GM21576 (cell line): ENCODE measurements at regions not wholly inside any gene's neighbourhood (a gene's known extent, or its start where the extent isn't known, plus 50 kb on each side); places are given as distances from the start of the nearest gene placed in this dataset.
A peak's percentile ranks its signal among the peaks of the same experiment; 100 is the strongest.

ENCODE experiments used
- ATAC-seq: cut with Tn5 transposase; IDR thresholded peaks from one replicate; pipeline ENCODE4 v1.9.1; 2021; ENCODE audit warnings: mild to moderate bottlenecking, moderate library complexity; ENCODE audit not compliant: unreplicated experiment

- ATAC-seq, result no peak
Measured at GRCh38 chrX:22650691-22651090, 349.1 kb upstream of the DDX53 start.

DNA sequence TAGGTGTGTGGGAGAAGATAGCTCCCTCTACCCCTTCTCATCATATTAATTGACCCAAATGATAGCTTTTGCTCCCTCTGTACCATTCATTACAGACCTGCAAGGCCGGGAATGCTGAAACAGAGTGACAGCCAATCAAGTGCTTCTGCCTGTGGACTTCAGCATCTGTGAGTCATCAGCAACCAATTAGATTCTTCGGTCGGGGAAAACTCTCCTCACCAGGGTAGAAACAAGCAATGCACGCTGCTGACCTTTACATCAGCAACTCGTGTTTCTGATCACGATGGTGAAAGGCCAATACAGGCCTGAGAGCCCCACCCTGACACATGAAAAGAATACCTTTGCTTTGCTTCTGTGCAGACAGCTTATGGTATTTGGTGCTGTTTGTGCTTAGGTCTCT, 347.2 kb upstream of the DDX53 start:
- no peak for ATAC-seq

DNA sequence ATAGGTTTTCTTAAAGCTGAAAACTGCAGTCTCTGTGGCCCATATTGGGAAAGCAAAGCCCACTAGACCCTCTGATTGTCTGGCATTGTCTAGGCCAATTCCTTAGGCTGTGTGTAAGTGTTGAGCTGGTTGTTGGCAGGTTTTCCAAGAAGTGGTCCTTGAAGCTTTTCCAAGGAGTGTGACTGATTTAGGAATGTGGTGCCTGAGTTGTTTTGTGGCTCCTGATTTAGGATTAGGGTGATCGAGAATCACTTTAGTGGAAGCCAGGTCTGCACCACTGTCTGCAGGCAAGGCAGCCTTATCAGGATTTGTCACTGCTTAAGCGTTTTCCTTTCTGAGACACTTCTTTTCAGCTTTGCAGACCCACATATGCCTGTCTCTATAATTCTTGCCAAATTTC, 339.0 kb upstream of the DDX53 start:
- ATAC-seq, result no peak

DNA sequence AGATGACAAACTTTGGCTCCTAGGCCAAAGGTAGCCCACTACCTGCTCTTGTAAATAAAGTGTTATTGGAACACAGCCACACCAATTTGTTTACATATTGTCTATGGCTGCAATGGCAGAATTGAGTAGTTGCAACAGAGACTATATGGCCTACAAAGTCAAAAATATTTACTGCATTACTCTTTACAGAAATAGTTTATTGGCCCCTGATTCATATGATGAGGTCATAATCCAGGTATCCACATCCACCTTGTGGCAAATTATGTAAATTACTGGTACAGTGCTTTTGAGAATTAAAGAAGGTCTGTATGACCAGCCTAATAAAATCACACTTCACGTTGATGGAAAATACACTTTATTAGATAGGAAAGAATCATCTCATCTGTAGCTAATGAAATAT, 337.0 kb upstream of the DDX53 start:
- no peak for ATAC-seq

GRCh38 chrX:22664826-22665225, 334.9 kb upstream of the DDX53 start:
- no peak for ATAC-seq

DNA sequence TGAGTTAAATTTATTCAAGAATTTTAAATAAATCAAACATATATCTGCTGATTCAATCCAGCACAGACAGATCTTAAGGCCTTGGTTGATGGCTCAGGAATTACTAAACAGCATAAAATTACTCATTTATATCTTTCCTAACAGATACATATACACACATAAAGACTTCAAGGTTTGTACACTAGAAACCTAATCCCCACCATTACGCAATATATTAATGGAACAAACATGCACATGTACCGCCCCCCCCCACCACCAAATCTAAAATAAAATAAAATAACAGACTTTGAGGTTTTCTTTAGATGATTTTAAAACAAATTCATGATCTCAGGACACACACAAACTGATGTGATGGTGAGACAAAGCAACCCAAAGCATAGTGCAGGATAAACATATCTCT, 333.9 kb upstream of the DDX53 start:
- no peak for ATAC-seq

GRCh38 chrX:22666441-22666840, 333.3 kb upstream of the DDX53 start:
- ATAC-seq, result peak; percentile 79

DNA sequence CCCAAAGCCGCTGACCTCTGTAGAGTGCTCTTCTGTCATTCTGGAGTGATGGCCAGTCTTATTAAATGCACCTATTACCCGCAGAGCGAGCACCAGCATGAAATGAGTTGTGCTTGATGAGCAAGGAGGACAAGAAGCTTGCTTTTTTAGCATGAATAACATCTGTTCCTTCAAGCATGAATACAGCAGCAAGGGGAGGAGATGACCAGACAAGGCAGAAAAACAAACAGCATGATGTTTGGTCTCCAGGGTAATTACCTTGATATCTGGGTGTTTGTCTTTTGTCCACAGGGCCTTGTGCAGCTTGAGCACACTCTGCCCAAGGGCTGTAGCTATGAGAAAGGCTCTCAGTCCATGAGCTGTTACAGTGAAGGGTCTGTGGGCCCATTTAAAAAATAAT, 324.8 kb upstream of the DDX53 start:
- no peak for ATAC-seq

DNA sequence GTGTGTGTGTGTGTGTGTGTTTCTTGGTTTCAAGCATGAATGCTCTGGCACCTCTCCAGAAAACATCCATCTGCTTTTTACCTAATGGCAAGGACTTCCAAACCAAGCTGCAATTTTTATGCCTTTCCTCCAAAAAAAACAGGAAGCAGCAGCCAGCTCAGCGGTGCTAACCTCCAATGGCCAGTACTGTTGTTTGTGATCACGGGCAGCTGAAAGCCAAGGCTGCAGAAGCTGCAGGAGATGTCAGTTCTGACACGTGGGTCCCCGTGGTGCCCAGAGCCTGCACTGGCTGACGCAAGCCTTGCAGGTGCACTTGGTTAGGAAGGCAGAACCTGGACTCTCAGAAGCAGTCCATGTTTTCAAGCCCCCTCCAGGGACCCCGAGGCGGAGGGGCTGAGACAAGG, 313.6 kb upstream of the DDX53 start:
- ATAC-seq, result no peak

GRCh38 chrX:22689290-22689689, 310.5 kb upstream of the DDX53 start:
- ATAC-seq, result no peak

DNA sequence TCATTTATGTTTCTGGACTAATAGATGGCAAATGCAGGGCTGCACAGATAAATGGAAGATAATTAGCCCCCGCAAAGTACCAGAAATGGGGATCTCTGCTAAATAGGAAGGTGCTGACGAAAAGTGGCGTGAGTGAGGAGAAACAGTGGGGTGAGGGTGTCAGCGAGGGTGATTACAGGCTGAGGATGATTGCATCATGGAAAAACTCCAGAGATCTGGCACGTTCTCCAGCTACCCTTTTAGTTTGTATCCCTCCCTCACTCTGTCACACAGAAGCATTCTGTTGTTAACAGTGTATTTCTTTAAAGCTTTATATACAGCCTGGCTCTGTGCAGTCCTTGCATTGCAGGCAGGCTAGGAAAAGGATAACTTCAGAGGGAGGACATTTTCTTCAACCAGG, 309.6 kb upstream of the DDX53 start:
- ATAC-seq, result no peak

DNA sequence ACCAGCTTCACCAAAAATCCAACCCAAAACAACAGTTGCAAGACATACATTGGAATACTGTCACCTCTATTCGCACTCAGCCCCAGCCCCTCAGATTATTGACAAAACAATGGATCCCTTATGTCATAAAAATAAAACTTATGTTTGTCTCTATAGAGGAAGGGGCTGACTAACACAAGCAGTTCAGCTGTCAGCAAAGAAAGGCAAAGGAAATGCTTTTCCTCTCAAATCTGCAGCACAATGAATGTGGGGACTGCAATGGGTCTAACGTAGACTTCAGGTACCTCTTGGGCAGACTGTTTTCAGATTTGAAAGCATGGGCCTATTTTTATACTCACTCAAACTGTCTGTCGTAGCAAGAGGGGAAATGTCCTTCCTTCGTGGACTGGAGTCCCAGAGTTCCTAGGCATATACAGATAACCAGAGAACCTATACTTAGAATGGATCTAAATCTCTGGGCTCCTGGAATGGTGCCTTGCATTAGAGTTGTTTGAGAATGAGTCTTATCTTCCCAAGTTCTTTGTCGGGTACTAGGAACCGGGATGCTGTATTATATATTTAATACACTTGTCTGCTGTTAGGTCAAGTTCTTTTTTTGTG, 307.7 kb upstream of the DDX53 start:
- no peak for ATAC-seq

GRCh38 chrX:22698151-22698550, 301.6 kb upstream of the DDX53 start:
- no peak for ATAC-seq

GRCh38 chrX:22699581-22700091, 300.1 kb upstream of the DDX53 start:
- ATAC-seq, result no peak

- no peak for ATAC-seq
Measured at GRCh38 chrX:22712942-22713341, 286.8 kb upstream of the DDX53 start.

- ATAC-seq, result no peak
Measured at GRCh38 chrX:22730542-22730941, 269.2 kb upstream of the DDX53 start.

GRCh38 chrX:22737541-22737940, 262.2 kb upstream of the DDX53 start:
- ATAC-seq, result no peak

DNA sequence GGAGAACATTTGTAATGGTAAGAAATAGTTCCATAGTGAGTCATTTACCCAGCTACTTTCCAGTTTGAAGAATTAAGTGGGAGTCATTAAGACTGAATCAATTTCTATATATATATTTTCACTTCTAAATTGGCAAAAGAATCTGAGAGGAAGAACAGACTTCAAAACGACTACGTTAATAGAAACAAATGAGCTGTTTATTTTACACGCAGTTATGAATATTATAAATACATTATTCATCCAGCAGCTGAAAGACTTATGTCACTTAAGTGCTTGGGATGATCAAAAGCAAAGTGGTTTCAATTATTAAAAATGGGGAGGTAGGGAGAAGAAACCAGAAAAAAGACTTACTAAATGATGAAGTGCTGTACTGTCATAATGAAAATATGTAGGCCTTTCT, 260.5 kb upstream of the DDX53 start:
- no peak for ATAC-seq

- no peak for ATAC-seq
Measured at GRCh38 chrX:22740836-22741235, 258.9 kb upstream of the DDX53 start.

DNA sequence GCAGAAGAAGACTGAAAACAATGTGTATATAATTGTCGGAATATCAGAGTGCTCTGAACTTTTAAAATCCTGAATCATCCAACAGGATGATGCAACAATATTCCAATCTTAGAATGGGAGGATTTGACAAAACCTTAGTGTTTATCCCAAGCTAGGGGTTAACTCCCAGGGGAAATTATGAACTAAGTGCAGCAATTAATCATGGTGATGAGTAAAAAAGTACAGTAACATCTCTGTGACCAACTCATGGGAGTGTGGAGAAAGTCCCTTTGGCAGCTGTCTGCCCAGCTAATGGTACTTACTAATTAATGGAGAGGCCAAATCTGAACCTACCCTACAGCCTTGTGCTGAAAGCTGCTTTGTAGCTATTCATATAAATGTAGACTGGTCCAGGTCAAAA, 257.6 kb upstream of the DDX53 start:
- no peak for ATAC-seq

DNA sequence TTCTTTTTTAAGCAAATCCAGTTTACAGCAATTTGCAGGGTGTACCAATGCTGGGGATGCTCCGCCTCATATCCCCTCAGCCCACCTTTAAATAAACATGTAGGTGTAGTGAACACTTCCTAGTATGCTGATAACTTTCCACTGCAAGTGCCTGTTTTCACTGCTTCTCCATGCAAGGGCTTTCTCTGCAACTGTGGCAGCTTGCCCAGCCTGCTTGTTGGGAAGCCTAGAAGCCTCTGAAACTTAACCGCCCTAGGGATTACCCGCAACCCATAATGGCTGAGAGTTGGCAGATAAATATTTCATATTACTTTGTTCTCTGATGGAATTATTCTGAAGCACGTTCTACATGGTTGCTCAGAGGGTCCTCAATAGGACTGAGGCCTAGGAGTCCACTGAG, 253.7 kb upstream of the DDX53 start:
- no peak for ATAC-seq

GRCh38 chrX:22748093-22748999, 251.4 kb upstream of the DDX53 start:
- ATAC-seq, result peak; percentile 88
